AG09319 (cell line): ENCODE measurements at regions not wholly inside any gene's neighbourhood (a gene's known extent, or its start where the extent isn't known, plus 50 kb on each side); places are given as distances from the start of the nearest gene placed in this dataset.

Source experiments
- DNase-seq: peaks from one replicate; pipeline ENCODE4 v3.0.0-alpha.2; 2010; ENCODE audit warnings: low read depth; ENCODE audit errors: extremely low read depth
- TF ChIP-seq, protein P1 (sequence below): IDR thresholded peaks from 2 replicates; pipeline ENCODE4 v1.5.1; 2011; ENCODE audit warnings: low read depth, mild to moderate bottlenecking, inconsistent platforms, low read length, moderate library complexity

DNA sequence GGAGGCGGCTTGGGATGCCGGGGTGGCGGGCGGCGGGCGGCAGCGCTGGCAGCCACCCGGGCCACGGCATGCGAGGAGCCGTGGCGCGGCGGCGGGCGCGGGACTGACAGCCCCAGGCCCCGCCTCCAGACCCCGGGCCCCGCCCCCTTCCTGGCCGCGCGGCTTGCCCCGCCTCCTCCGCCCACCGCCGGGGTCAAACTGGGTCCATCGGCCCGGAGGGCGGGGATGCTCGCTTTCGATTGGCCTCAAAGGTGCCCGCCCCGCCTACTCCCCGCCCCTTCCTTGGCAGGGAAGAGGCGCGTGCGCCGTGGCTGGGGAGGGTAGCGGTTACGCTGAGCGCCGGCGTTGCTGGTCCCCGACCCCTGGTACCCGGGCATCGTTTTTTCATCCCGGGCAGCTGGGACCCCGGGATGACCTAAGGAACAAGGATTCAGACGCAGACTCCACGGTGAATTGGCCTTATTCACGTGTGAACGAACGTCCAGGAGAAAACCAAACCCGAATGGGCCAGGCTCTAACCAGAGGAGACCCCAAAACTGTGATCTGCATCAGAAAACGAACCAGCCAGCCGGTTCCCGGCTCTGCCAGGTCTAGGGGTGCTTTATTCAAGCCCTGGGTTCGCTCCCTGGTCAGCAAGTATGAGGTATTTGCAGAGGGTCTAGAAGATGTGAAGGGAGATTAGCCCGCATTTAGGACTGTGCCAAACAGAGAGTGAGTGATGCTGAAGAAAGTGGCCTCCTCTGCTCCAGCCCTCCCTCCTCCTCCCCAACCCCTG is 117.2 kb upstream of the GUCA2B start:
- DNase-seq: peak; percentile 72
- TF ChIP-seq, protein P1, sequence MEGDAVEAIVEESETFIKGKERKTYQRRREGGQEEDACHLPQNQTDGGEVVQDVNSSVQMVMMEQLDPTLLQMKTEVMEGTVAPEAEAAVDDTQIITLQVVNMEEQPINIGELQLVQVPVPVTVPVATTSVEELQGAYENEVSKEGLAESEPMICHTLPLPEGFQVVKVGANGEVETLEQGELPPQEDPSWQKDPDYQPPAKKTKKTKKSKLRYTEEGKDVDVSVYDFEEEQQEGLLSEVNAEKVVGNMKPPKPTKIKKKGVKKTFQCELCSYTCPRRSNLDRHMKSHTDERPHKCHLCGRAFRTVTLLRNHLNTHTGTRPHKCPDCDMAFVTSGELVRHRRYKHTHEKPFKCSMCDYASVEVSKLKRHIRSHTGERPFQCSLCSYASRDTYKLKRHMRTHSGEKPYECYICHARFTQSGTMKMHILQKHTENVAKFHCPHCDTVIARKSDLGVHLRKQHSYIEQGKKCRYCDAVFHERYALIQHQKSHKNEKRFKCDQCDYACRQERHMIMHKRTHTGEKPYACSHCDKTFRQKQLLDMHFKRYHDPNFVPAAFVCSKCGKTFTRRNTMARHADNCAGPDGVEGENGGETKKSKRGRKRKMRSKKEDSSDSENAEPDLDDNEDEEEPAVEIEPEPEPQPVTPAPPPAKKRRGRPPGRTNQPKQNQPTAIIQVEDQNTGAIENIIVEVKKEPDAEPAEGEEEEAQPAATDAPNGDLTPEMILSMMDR: no peak

DNA sequence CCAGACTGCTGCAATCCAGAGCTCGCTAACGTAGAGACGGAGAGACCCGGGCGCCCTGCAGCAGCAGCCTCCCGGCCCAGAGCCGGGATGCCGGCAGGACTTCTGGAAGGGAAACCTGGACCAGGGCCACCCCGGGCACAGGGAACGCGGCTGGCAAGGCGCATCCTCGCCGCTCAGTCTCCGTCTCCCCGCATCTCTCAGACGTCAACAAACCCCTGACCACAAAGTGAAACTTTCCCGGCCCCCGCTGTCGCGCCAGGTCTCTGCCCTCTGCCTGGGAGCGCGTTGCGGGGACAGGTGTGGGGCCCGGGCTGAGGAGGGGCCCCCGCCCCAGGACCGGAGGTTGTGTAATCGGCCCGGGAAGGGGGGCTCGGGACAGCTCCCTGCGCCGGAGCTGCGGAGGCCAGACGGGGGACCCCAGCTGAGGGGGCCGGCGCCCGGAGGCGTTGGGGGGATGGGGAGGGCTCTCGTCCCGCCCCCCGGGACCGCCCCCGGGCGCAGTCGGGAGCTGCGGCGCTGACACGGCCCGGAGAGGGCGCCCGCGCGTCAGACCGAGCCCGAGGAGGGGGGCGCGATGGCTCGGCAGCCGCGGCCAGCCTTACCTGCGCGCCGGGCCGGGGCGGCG is 116.6 kb upstream of the HIVEP3 start:
- TF ChIP-seq, protein P1: peak; percentile 22
- peak; percentile 8 for DNase-seq

DNA sequence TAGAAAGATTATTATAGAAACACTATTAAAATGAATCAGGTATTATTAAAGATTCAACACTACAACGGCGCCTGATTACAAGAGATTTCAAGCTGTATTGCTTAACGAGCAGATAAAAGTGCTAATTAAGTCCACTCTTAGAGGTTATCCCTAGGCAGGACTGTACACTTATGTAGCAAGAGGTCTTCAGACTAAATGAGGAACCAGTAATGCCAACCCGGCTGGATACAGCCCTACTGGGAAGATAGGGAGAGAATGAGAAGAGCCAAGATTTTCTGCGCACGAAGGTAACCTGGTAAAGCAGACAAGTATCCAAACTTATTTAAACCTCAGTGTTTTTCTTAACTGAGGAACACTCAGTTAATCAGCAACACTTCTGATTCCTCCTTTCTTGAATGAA is 115.7 kb upstream of the HIVEP3 start:
- TF ChIP-seq, protein P1: no peak
- DNase-seq: no peak

DNA sequence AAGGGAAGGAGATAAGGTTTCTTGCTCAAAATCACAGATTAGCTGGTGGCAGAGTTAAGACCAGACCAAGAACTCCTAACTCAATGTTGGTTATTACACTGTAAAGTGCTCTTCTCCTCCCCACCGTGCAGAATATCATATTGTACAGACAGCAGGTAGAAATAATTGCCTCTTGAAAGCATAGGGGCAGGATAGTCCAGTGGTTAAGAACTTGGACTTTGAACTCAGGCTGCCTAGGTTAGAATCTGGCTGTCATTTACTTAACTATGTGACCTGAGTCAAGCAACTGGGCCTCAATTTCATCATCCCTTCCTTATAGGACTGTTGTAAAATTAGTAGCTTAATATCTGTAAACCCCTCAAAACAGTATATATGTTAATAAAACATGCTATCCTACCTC is 114.9 kb upstream of the HIVEP3 start:
- TF ChIP-seq, protein P1: no peak
- no peak for DNase-seq

DNA sequence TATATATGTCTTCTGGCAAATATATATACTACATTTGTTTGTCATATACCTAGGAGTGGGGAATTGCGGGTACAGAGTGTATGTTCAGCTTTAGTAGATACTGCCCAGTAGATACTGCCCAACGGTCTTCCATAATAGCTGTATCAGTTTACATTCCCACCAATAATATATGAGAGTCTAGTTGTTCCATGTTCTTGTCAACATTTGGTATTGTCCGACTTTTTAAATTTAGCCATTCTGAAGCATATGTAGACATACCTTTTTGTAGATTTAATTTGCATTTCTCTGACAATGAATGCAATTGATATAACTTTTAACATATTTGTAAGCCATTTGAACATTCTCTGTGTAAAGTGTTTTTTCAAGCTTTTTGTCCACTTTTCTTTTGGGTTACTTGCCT is 99.0 kb upstream of the HIVEP3 start:
- DNase-seq: no peak
- TF ChIP-seq, protein P1: no peak

DNA sequence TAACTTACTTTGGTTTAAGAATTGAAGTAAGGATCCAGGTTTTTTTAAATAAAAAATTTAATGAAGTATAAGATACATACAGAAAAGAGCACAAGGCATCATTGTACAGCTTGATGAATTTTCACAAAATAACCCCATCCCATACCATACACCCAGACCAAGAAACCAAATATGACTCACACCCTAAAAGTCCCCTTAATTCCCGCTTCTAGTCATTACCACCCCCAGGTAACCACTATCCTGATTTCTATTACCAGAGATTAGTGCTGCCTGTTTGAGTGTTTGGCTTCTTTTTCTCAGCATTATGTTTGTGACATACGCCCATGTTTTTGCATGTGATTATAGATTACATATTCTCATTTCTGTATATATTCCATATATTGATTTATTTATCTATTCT is 98.5 kb upstream of the HIVEP3 start:
- TF ChIP-seq, protein P1: no peak
- DNase-seq: no peak

DNA sequence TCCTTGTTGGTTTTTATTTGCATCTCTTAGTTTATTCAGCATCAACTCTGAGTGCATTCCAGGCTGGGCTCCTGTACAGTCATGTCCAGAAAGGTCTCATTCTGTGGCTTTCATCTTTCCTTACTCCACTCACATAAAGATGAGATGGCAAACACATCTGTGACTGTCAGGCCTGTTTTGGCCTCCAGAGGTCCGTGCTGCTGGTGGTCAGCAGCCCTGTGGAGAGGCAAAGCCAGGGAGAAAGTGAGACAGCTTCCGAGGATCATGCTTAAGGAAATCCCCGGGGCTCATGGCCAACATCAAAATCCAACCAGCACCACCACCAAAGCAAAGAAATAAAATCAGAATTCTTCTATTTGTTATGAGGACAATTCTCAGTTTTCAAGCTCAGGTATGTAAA is 96.1 kb upstream of the HIVEP3 start:
- TF ChIP-seq, protein P1: no peak
- no peak for DNase-seq
